ENCODE measurements at regions not wholly inside any gene's neighbourhood (a gene's known extent, or its start where the extent isn't known, plus 50 kb on each side); places are given as distances from the start of the nearest gene placed in this dataset.

GRCh38 chr2:51222106-51222505 lies 190.2 kb upstream of the NRXN1 start:
- POLR2A ChIA-PET: no interaction called here
- Mint-ChIP-seq H3K9me3 (ENCODE audit: unreplicated experiment) (no peaks in the 10 kb centered on the region), H3K27ac (ENCODE audit: low read depth, unreplicated experiment) (no peak overlapping the region), H3K36me3 (ENCODE audit: insufficient read depth, unreplicated experiment) (no peaks in the 10 kb centered on the region), H3K27me3 (ENCODE audit: insufficient read depth, unreplicated experiment) (no peaks in the 10 kb centered on the region), H3K4me1 (ENCODE audit: insufficient read depth, unreplicated experiment) (peaks cover 11% of the 10 kb centered on the region), H3K4me3 (ENCODE audit: unreplicated experiment) (no peak overlapping the region)
- CTCF ChIA-PET: interaction anchor here (0.6 kb wide), 1 partner anchor 1828 kb away, joined by 4 read pairs; no protein-coding TSS in a partner anchor
- intact Hi-C loops (cut with micrococcal nuclease): no loop called here
- DNase-seq (ENCODE audit: unreplicated experiment): no peak
- BruUV-seq (replicated peaks): no TSS peak
- TF ChIP-seq, protein P1, sequence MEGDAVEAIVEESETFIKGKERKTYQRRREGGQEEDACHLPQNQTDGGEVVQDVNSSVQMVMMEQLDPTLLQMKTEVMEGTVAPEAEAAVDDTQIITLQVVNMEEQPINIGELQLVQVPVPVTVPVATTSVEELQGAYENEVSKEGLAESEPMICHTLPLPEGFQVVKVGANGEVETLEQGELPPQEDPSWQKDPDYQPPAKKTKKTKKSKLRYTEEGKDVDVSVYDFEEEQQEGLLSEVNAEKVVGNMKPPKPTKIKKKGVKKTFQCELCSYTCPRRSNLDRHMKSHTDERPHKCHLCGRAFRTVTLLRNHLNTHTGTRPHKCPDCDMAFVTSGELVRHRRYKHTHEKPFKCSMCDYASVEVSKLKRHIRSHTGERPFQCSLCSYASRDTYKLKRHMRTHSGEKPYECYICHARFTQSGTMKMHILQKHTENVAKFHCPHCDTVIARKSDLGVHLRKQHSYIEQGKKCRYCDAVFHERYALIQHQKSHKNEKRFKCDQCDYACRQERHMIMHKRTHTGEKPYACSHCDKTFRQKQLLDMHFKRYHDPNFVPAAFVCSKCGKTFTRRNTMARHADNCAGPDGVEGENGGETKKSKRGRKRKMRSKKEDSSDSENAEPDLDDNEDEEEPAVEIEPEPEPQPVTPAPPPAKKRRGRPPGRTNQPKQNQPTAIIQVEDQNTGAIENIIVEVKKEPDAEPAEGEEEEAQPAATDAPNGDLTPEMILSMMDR (IDR thresholded peaks at IDR 0.05; ENCODE audit: unreplicated experiment): no peak

DNA sequence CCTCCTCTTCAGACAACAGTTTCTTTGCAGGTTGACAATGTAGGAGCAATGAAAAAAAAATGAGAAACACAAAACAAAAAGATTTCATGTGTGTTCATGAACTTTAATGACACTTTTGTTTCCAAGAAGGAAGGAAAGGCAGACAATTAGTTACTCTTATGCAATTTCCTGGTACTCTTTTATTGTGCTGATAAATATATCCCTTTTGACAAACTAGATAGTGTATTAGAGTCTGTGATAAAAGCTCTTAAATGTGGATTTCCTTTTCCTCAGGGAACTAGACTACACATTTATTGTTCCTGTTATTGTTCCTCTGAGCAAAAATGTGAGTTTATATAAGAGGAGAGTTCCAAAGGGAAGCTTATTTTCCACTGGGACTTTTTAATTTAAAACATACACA lies 188.7 kb upstream of the NRXN1 start:
- H3K27ac Mint-ChIP-seq (ENCODE audit: low read depth, unreplicated experiment): no peak overlapping the region
- CTCF ChIA-PET: interaction anchor here (0.7 kb wide), 1 partner anchor 673 kb away, joined by 3 read pairs; no protein-coding TSS in a partner anchor
- no peaks in the 10 kb centered on the region for H3K9me3 Mint-ChIP-seq (ENCODE audit: unreplicated experiment)
- H3K36me3 Mint-ChIP-seq (ENCODE audit: insufficient read depth, unreplicated experiment): no peaks in the 10 kb centered on the region
- no peak overlapping the region for H3K4me3 Mint-ChIP-seq (ENCODE audit: unreplicated experiment)
- peaks cover 11% of the 10 kb centered on the region for H3K4me1 Mint-ChIP-seq (ENCODE audit: insufficient read depth, unreplicated experiment)
- POLR2A ChIA-PET: no interaction called here
- TF ChIP-seq, protein P1 (IDR thresholded peaks at IDR 0.05; ENCODE audit: unreplicated experiment): no peak
- intact Hi-C loops (cut with micrococcal nuclease): no loop called here
- DNase-seq (ENCODE audit: unreplicated experiment): no peak
- BruUV-seq (replicated peaks): no TSS peak
- H3K27me3 Mint-ChIP-seq (ENCODE audit: insufficient read depth, unreplicated experiment): no peaks in the 10 kb centered on the region

DNA sequence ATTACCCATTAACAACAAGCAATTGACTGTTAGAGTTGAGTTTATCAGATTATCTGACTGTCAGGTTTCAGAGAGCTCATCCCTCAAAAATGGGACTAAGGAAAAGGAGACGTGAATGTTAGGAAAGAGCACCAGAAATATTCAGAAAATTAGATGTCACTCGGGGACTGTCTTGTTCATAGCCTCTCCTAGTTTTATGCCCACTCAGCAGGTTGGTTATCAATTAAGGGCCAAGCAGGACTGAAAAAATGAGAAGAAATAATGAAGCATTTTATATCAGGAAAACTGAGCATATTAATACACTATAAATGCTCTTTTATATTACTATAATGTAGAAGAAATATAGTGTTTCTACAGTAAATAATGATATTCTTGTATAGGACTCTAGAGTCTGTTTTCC lies 188.1 kb upstream of the NRXN1 start:
- ChIA-PET POLR2A (no interaction called here), CTCF (interaction anchor here (0.7 to 0.8 kb wide), 2 partner anchors 73 to 672 kb away, joined by 3 read pairs; no protein-coding TSS in a partner anchor)
- Mint-ChIP-seq H3K27ac (ENCODE audit: low read depth, unreplicated experiment) (no peak overlapping the region), H3K9me3 (ENCODE audit: unreplicated experiment) (no peaks in the 10 kb centered on the region), H3K27me3 (ENCODE audit: insufficient read depth, unreplicated experiment) (no peaks in the 10 kb centered on the region), H3K4me1 (ENCODE audit: insufficient read depth, unreplicated experiment) (peaks cover 6% of the 10 kb centered on the region), H3K4me3 (ENCODE audit: unreplicated experiment) (no peak overlapping the region), H3K36me3 (ENCODE audit: insufficient read depth, unreplicated experiment) (no peaks in the 10 kb centered on the region)
- TF ChIP-seq, protein P1 (IDR thresholded peaks at IDR 0.05; ENCODE audit: unreplicated experiment): no peak
- no TSS peak for BruUV-seq (replicated peaks)
- intact Hi-C loops (cut with micrococcal nuclease): no loop called here
- DNase-seq (ENCODE audit: unreplicated experiment): no peak

GRCh38 chr2:51219468-51219867 lies 187.5 kb upstream of the NRXN1 start:
- ChIA-PET POLR2A (no interaction called here), CTCF (interaction anchor here (0.8 kb wide), 1 partner anchor 72 kb away, joined by 3 read pairs; no protein-coding TSS in a partner anchor)
- intact Hi-C loops (cut with micrococcal nuclease): no loop called here
- no peak overlapping the region for H3K4me3 Mint-ChIP-seq (ENCODE audit: unreplicated experiment)
- no peaks in the 10 kb centered on the region for H3K9me3 Mint-ChIP-seq (ENCODE audit: unreplicated experiment)
- H3K27me3 Mint-ChIP-seq (ENCODE audit: insufficient read depth, unreplicated experiment): no peaks in the 10 kb centered on the region
- H3K4me1 Mint-ChIP-seq (ENCODE audit: insufficient read depth, unreplicated experiment): peaks cover 6% of the 10 kb centered on the region
- BruUV-seq (replicated peaks): no TSS peak
- no peaks in the 10 kb centered on the region for H3K36me3 Mint-ChIP-seq (ENCODE audit: insufficient read depth, unreplicated experiment)
- peak; percentile 14 for DNase-seq (ENCODE audit: unreplicated experiment)
- H3K27ac Mint-ChIP-seq (ENCODE audit: low read depth, unreplicated experiment): no peak overlapping the region
- TF ChIP-seq, protein P1 (IDR thresholded peaks at IDR 0.05; ENCODE audit: unreplicated experiment): no peak
